ENCODE measurements at regions not wholly inside any gene's neighbourhood (a gene's known extent, or its start where the extent isn't known, plus 50 kb on each side); places are given as distances from the start of the nearest gene placed in this dataset.

DNA sequence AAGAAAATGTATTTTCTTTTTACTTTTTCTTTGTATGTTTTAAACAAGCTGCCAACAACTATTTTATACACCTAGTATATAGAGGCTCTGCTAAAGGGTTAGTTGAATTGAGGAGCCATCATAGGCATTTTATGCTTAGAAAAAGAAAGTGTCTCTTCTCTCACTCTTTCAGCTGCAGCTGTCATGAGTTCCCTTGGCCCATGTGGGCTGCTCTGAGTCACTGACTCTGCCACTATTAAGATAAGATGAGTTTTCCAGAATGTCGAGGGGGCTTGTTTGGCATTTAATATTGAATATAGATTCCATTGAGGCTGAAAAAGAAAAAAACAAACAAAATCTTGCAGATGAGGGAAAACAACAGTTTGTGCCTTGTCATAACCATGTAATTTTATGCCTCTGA, 126.0 kb upstream of the PAQR3 start:
- no peak for FAIRE-seq

DNA sequence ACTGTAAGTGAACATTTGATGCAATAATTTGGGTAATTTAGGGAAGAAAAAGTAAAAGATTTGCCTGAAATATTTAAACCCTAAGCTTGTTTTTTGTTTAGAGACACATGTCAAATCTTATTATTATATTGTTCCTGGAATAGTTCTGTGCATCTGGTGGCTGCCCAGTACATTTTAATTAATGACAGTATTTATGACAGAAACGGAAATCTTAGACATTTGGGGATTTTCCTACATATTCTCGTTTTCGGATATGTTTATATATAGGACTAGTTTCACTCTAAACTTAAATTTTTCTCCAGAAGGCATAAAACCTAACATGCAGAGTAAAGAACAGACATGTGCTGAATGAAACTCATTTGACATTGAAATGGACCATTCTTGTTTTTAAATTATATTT, 125.6 kb upstream of the PAQR3 start:
- DNase-seq (ENCODE audit: insufficient read length): no peak
- no peak for FAIRE-seq
- TF ChIP-seq TAF1 (IDR thresholded peaks at IDR 0.05; ENCODE audit: borderline replicate concordance, low read depth, low read length) (no peak), POLR2AphosphoS5 (IDR thresholded peaks at IDR 0.05; ENCODE audit: low read depth, low read length) (no peak), POLR2A (IDR thresholded peaks at IDR 0.05; ENCODE audit: low read depth, low read length) (no peak)

More for the DNA sequence above, 126.0 kb upstream of the PAQR3 start:
- TF ChIP-seq POLR2A (IDR thresholded peaks at IDR 0.05; ENCODE audit: low read depth, low read length): no peak
- TF ChIP-seq TAF1 (IDR thresholded peaks at IDR 0.05; ENCODE audit: borderline replicate concordance, low read depth, low read length): no peak
- TF ChIP-seq POLR2AphosphoS5 (IDR thresholded peaks at IDR 0.05; ENCODE audit: low read depth, low read length): no peak
- no peak for DNase-seq (ENCODE audit: insufficient read length)

DNA sequence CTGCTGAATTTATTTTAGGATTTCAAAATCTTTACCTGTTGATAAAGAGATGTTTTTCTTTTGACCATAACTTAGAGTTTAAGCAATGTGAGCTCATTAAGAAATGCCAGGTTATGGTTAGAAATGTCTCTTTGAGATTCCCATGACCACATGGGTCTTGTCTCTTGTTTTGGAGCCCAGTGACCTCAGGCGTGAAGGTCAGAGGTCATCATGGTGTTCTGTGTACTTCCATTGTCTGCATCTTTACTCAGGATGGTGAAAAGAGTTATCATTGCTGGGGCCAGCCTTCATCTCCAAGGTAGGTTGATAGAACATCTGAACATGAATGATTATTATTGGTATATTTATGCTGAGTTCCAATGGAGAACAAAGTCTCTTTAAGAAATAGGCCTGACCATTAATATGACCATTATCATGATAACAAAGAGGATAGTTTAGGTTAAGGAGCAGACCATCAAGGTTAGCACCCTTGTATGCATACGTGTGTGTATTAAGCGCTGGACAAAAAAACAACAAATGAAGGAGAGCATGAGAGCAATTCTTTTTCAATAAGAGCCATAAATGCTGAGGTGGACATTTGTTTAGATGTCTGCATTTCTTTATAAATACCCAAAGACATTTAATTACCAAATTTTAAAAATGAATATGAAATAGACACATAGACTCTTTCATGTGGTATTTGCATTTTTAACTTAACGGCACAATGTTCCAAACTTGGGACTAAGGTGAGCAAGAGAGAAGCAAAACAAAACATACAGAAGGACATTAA, 120.6 kb upstream of the PAQR3 start:
- no peak for FAIRE-seq
- DNase-seq (ENCODE audit: insufficient read length): no peak
- TF ChIP-seq POLR2A (IDR thresholded peaks at IDR 0.05; ENCODE audit: low read depth, low read length): no peak
- no peak for TF ChIP-seq TAF1 (IDR thresholded peaks at IDR 0.05; ENCODE audit: borderline replicate concordance, low read depth, low read length)
- TF ChIP-seq POLR2AphosphoS5 (IDR thresholded peaks at IDR 0.05; ENCODE audit: low read depth, low read length): no peak

DNA sequence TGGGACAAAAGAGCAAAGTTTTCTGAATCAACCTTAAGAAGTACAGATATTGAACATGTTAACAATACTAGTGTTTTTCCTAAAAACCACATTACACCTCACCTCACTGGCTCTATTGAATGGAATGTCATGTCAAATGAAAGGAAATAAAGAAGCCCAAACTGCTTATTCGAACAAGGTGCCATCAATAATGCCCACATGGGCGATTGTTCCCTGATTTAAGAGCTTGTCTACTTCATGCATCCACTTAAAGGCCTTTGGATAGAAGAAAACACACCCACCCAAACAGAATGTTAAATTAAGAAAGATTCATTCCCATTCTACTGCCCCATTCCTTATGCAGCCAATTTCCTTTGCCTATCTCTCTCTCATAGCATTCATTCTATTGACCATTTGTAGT, 118.5 kb upstream of the PAQR3 start:
- no peak for DNase-seq (ENCODE audit: insufficient read length)
- TF ChIP-seq POLR2AphosphoS5 (IDR thresholded peaks at IDR 0.05; ENCODE audit: low read depth, low read length) (no peak), TAF1 (IDR thresholded peaks at IDR 0.05; ENCODE audit: borderline replicate concordance, low read depth, low read length) (no peak), POLR2A (IDR thresholded peaks at IDR 0.05; ENCODE audit: low read depth, low read length) (no peak)
- no peak for FAIRE-seq

DNA sequence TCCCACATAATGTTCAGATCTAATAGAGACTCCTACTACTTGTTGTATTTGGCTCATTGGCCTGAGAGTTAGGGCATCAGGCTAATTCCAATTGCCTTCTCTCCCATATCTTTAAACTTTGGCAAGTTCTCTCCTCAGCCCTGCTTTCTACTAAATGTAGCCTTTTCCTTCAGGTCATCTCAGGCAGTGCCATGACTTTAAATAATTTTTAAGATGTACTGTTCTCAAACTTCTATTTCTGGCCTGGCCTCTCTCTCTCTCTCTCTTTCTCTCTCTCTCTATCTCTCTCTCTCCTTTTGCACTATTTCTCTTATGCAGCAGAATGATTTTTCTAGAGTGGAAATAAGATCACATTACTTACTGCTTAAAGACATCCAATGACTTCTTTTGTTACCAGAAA, 114.5 kb upstream of the PAQR3 start:
- no peak for DNase-seq (ENCODE audit: insufficient read length)
- FAIRE-seq: no peak
- TF ChIP-seq POLR2A (IDR thresholded peaks at IDR 0.05; ENCODE audit: low read depth, low read length) (no peak), POLR2AphosphoS5 (IDR thresholded peaks at IDR 0.05; ENCODE audit: low read depth, low read length) (no peak), TAF1 (IDR thresholded peaks at IDR 0.05; ENCODE audit: borderline replicate concordance, low read depth, low read length) (no peak)

DNA sequence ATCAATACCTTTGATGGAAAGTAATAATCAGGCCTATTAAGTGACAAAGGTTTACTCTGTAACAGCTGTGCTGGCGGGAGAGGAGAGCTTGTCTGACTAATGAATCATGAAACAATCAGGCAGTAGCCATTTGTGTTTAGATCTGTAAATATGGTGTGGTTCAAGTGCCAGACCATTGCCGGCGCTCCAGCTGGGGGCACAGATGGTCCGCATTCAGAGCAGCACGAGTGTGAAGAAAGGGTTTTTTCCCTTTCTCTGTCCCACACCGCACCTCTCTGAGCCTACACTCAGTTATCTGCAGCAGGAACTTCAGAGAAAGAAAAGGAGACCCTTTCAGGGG, 111.3 kb upstream of the PAQR3 start:
- FAIRE-seq (no peak), DNase-seq (ENCODE audit: insufficient read length) (no peak)
- TF ChIP-seq POLR2A (IDR thresholded peaks at IDR 0.05; ENCODE audit: low read depth, low read length): no peak
- no peak for TF ChIP-seq POLR2AphosphoS5 (IDR thresholded peaks at IDR 0.05; ENCODE audit: low read depth, low read length)
- TF ChIP-seq TAF1 (IDR thresholded peaks at IDR 0.05; ENCODE audit: borderline replicate concordance, low read depth, low read length): no peak

DNA sequence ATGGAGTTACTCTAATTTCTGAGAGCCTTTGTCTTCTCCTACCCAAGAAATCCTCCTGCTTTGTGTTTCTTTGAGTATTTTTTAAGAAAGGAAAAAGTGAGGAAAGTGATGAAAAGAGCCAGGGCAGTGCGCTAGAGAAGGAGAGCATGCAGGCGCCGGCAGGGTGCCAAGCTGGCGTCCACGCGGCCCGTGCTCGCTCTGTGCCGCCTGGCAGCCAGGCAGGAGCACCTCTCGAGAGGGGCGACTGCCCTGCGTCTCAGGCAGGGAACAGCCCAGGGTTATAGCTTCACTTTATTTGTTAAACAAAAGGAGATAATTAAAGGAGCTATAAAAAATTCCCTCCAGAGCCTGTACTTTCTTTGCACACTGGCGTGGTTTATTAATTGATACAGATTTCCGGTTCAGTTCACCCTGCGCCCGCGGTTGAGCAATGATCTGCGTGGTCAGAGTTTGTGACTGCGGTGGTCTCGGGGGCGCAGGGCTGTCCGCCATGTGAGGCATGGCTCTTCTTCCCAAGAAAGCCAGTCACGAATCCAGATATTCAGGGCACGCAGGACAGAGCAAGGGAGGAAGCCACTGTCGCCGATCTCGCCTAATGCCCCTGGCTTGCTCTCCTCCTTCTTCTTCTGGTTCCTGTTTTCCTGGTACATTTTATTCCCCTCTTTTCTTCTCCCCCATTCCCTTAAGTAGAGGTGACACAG, 110.8 kb upstream of the PAQR3 start:
- FAIRE-seq: no peak
- no peak for DNase-seq (ENCODE audit: insufficient read length)
- TF ChIP-seq POLR2AphosphoS5 (IDR thresholded peaks at IDR 0.05; ENCODE audit: low read depth, low read length): no peak
- no peak for TF ChIP-seq TAF1 (IDR thresholded peaks at IDR 0.05; ENCODE audit: borderline replicate concordance, low read depth, low read length)
- no peak for TF ChIP-seq POLR2A (IDR thresholded peaks at IDR 0.05; ENCODE audit: low read depth, low read length)

DNA sequence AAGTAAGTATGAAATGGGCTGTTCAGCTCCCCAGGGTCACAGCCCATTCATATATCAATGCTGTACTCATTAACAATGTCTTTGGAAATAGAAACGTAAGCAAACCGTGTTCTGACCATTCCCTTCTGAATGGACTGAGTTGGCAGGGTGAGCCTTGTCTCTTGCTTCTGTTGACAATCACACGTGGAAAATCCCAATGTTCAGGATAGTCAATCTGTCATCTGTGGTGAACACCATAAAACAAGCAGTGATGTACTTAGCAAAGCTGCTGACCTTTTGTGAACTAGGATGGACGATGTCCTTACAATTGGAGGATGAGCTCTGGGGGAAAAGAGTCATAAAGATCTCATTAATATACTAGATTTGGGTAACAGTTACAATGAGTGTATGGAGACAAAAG, 109.6 kb upstream of the PAQR3 start:
- no peak for DNase-seq (ENCODE audit: insufficient read length)
- TF ChIP-seq POLR2A (IDR thresholded peaks at IDR 0.05; ENCODE audit: low read depth, low read length): no peak
- no peak for FAIRE-seq

DNA sequence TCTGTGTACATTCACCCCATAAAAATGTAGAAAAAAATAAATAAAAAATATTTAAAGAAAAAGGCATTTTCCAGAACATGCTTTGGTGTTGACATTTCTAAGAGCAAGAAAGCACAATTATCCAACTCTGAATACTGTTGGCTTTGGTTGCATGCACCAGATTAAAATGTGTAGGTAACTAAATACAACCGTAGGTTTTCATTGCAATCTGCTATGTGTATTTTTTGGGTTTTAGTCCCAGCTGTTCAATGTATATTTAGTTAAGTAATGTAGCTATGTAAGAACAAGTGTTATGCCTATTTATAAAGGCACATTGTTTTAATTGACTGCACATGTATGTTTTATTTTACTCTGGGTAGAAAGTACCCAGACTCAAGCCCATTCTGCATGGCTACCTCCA, 108.1 kb upstream of the PAQR3 start:
- TF ChIP-seq TAF1 (IDR thresholded peaks at IDR 0.05; ENCODE audit: borderline replicate concordance, low read depth, low read length): no peak
- TF ChIP-seq POLR2A (IDR thresholded peaks at IDR 0.05; ENCODE audit: low read depth, low read length): no peak
- no peak for TF ChIP-seq POLR2AphosphoS5 (IDR thresholded peaks at IDR 0.05; ENCODE audit: low read depth, low read length)
- DNase-seq (ENCODE audit: insufficient read length): no peak
- no peak for FAIRE-seq

DNA sequence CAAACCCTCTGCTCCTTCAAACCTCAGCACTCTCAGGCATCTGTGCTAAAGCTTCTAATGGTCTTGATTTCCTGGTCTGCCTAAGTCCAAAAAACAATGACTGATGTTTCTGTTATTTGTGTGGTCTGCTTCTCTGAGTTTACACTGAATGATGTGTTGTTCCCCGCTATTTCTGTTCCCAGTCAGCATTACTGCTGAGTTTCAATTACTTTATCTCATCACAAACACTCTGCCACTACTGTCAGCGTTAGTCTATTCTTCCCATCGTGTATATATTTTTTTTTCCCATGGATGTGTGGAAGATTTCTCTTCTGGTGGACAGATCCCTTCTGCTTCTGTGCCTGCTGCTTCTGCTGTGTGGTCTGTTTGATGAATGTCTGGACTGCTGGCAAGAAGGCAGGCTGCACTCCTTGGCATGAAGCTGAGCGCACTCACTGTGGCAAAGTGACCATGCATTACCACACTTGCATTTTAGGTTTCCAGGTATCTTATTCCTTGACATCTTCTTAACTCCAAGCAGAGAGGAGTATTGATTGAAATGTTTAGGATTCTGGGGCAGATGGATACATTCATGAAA, 106.9 kb upstream of the PAQR3 start:
- TF ChIP-seq TAF1 (IDR thresholded peaks at IDR 0.05; ENCODE audit: borderline replicate concordance, low read depth, low read length): no peak
- TF ChIP-seq POLR2AphosphoS5 (IDR thresholded peaks at IDR 0.05; ENCODE audit: low read depth, low read length): no peak
- TF ChIP-seq POLR2A (IDR thresholded peaks at IDR 0.05; ENCODE audit: low read depth, low read length): no peak
- FAIRE-seq (no peak), DNase-seq (ENCODE audit: insufficient read length) (no peak)

DNA sequence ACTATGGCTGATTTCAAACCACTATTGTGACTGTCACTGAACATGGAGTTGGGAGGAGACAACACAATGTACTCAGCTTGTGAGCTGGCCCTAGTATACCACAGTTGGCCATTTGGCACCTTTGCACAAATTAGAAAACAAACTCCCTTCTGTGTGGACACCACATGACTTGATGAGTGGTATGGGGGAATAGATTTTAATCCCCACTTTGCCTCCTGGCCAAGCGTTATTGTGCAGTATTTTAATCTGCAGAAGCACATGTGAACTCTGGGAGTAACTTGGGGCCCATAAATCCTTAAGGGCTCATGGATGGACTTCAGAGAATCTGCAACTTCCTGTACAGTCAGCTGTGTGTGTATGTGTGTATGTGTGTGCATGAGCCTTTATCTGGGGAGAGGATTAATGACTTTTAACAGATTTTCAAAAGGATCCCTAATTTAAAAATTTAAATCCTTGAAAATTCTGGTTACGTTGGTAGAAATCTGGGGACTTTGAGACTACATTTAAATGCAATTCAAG, 105.0 kb upstream of the PAQR3 start:
- TF ChIP-seq TAF1 (IDR thresholded peaks at IDR 0.05; ENCODE audit: borderline replicate concordance, low read depth, low read length) (no peak), POLR2A (IDR thresholded peaks at IDR 0.05; ENCODE audit: low read depth, low read length) (no peak), POLR2AphosphoS5 (IDR thresholded peaks at IDR 0.05; ENCODE audit: low read depth, low read length) (no peak)
- no peak for FAIRE-seq
- no peak for DNase-seq (ENCODE audit: insufficient read length)

DNA sequence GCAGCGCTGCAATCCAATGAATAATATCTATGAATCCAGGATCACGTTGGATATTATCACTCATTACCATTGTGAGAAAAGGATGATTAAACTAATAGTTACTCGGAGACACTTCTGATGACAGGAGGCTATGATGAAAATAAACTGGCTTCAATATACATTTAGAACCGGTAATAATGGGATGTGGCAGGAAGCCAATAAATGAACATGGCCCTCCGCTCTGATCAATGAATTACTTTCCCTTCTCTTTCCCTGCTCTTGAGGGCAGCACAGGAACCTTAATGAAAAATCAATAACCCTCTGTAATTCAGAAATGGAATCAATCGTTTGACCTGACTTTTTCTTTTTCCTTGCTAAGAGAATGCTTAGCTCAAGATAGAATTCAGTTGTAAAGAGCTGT, 103.9 kb upstream of the PAQR3 start:
- TF ChIP-seq TAF1 (IDR thresholded peaks at IDR 0.05; ENCODE audit: borderline replicate concordance, low read depth, low read length): no peak
- TF ChIP-seq POLR2A (IDR thresholded peaks at IDR 0.05; ENCODE audit: low read depth, low read length): no peak
- no peak for TF ChIP-seq POLR2AphosphoS5 (IDR thresholded peaks at IDR 0.05; ENCODE audit: low read depth, low read length)
- DNase-seq (ENCODE audit: insufficient read length) (no peak), FAIRE-seq (no peak)
